VCaP (cell line): ENCODE measurements at regions not wholly inside any gene's neighbourhood (a gene's known extent, or its start where the extent isn't known, plus 50 kb on each side); places are given as distances from the start of the nearest gene placed in this dataset.

ENCODE experiments used
- H3K27ac ChIP-seq: fragments of 450-650 bp; 2 replicates; pipeline ENCODE4 v1.5.1; 2017
- TF ChIP-seq, protein P1 (sequence below): fragments of 450-650 bp; conservative IDR thresholded peaks from 2 replicates; pipeline ENCODE4 v1.5.1; 2017; ENCODE audit warnings: mild to moderate bottlenecking, moderate library complexity

GRCh38 chr6:2557181-2557720 lies 193.5 kb downstream of the MYLK4 start:
- TF ChIP-seq, protein P1, sequence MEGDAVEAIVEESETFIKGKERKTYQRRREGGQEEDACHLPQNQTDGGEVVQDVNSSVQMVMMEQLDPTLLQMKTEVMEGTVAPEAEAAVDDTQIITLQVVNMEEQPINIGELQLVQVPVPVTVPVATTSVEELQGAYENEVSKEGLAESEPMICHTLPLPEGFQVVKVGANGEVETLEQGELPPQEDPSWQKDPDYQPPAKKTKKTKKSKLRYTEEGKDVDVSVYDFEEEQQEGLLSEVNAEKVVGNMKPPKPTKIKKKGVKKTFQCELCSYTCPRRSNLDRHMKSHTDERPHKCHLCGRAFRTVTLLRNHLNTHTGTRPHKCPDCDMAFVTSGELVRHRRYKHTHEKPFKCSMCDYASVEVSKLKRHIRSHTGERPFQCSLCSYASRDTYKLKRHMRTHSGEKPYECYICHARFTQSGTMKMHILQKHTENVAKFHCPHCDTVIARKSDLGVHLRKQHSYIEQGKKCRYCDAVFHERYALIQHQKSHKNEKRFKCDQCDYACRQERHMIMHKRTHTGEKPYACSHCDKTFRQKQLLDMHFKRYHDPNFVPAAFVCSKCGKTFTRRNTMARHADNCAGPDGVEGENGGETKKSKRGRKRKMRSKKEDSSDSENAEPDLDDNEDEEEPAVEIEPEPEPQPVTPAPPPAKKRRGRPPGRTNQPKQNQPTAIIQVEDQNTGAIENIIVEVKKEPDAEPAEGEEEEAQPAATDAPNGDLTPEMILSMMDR = no peak
- H3K27ac ChIP-seq = no peak overlapping the region

DNA sequence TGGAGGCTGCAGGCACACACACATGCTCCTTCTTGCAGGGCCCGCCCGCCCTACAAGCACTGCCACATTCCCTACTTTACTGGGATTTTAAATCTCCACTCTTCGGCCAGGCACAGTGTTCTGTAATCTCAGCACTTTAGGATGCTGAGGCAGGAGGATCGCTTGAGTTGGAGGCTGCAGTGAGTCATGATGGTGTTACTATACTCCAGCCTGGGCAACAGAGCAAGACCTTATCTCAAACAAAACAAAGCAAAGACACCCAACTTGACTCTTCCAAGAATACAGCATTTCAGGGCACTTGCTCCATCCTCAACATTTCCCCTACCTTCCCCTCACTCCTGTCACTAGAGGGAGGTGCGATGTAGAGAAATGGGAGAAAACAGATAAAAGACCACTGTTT lies 194.0 kb downstream of the MYLK4 start:
- no peak overlapping the region for H3K27ac ChIP-seq
- TF ChIP-seq, protein P1 = no peak

- H3K27ac ChIP-seq = no peak overlapping the region
- TF ChIP-seq, protein P1 = no peak
Measured at GRCh38 chr6:2554651-2555260, 196.0 kb downstream of the MYLK4 start.

GRCh38 chr6:2552526-2553154 lies 198.1 kb downstream of the MYLK4 start:
- TF ChIP-seq, protein P1 = no peak
- no peak overlapping the region for H3K27ac ChIP-seq

DNA sequence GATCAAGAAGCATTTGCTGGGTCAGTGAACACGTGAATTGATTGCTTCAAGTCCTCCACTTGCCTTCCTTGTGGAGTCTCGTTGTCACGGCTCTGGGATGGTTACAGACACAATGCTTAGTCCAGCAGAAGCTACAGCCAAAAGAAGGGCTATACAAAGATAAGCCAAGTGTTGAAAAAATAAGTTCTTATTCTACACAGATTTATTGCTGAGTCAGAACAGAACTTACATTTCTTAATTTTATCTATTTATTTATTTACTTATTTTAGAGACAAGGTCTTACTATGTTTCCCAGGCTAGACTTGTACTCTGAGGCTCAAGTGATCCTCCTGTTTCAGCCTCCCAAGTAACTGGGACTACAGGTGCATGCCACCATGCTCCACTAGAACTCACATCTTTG lies 199.0 kb downstream of the MYLK4 start:
- H3K27ac ChIP-seq = no peak overlapping the region
- TF ChIP-seq, protein P1 = no peak

DNA sequence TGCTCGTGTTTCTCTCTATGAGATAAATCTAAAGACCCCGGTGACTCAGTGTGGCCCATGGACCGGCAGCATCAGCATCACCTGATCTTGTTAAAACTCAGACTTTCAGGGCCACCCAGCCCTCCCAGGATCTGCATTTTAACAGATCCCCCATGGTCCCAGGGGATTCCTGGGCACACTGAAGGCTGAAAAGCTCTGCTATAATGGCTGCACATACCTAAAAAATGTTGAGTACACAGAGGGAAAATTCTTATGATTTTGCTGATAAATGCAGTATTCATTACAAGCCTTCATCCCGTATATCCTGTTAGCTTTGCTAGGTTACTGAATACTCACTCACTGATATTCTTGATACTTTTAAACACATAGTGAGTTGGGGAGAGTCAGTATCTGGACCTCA lies 200.5 kb downstream of the MYLK4 start:
- no peak overlapping the region for H3K27ac ChIP-seq
- TF ChIP-seq, protein P1 = no peak

- TF ChIP-seq, protein P1 = no peak
- H3K27ac ChIP-seq = no peak overlapping the region
Measured at GRCh38 chr6:2549834-2550233, 200.9 kb downstream of the MYLK4 start.
